GM21723 (cell line): ENCODE measurements at regions not wholly inside any gene's neighbourhood (a gene's known extent, or its start where the extent isn't known, plus 50 kb on each side); places are given as distances from the start of the nearest gene placed in this dataset.
A peak's percentile ranks its signal among the peaks of the same experiment; 100 is the strongest.

Experiments used
- ATAC-seq: cut with Tn5 transposase; IDR thresholded peaks from one replicate; pipeline ENCODE4 v1.9.1; 2021; ENCODE audit warnings: mild to moderate bottlenecking, moderate library complexity; ENCODE audit not compliant: unreplicated experiment

GRCh38 chr2:150909613-150910012 lies 352.1 kb downstream of the RBM43 start:
- ATAC-seq: no peak

GRCh38 chr2:150909090-150909489 lies 352.6 kb downstream of the RBM43 start:
- peak; percentile 77 for ATAC-seq

- ATAC-seq: no peak
These were observed 354.2 kb downstream of the RBM43 start for GRCh38 chr2:150907466-150907865.

- no peak for ATAC-seq
These were observed 358.2 kb downstream of the RBM43 start for GRCh38 chr2:150903461-150903860.

- no peak for ATAC-seq
These were observed 358.6 kb downstream of the RBM43 start for GRCh38 chr2:150903055-150903454.

GRCh38 chr2:150900913-150901312 lies 360.8 kb downstream of the RBM43 start:
- ATAC-seq: no peak

- no peak for ATAC-seq
These were observed 365.7 kb downstream of the RBM43 start for GRCh38 chr2:150895968-150896367.

- ATAC-seq: no peak
These were observed 372.5 kb downstream of the RBM43 start for GRCh38 chr2:150889141-150889540.

- no peak for ATAC-seq
These were observed 373.3 kb downstream of the RBM43 start for GRCh38 chr2:150888337-150888736.

- ATAC-seq: no peak
These were observed 373.7 kb downstream of the RBM43 start for GRCh38 chr2:150887926-150888325.

GRCh38 chr2:150885774-150886386 lies 375.8 kb downstream of the RBM43 start:
- no peak for ATAC-seq

GRCh38 chr2:150885236-150885635 lies 376.4 kb downstream of the RBM43 start:
- no peak for ATAC-seq

GRCh38 chr2:150883613-150883895 lies 378.1 kb downstream of the RBM43 start:
- ATAC-seq: no peak

- ATAC-seq: no peak
These were observed 378.7 kb downstream of the RBM43 start for GRCh38 chr2:150882751-150883612.

GRCh38 chr2:150880986-150881385 lies 380.7 kb downstream of the RBM43 start:
- ATAC-seq: no peak

- no peak for ATAC-seq
These were observed 383.3 kb downstream of the RBM43 start for GRCh38 chr2:150878356-150878755.

- no peak for ATAC-seq
These were observed 385.3 kb downstream of the RBM43 start for GRCh38 chr2:150876251-150876950.

GRCh38 chr2:150873396-150873772 lies 385.9 kb upstream of the RND3 start:
- ATAC-seq: no peak

- no peak for ATAC-seq
These were observed 385.4 kb upstream of the RND3 start for GRCh38 chr2:150872756-150873395.

- no peak for ATAC-seq
These were observed 379.0 kb upstream of the RND3 start for GRCh38 chr2:150866431-150866830.

- no peak for ATAC-seq
These were observed 376.2 kb upstream of the RND3 start for GRCh38 chr2:150863691-150864090.

- no peak for ATAC-seq
These were observed 372.8 kb upstream of the RND3 start for GRCh38 chr2:150860301-150860700.
